ENCODE measurements at regions not wholly inside any gene's neighbourhood (a gene's known extent, or its start where the extent isn't known, plus 50 kb on each side); places are given as distances from the start of the nearest gene placed in this dataset.

GRCh38 chr4:23547096-23547495 is 342.8 kb downstream of the PPARGC1A start:
- TF ChIP-seq CTCF (IDR thresholded peaks at IDR 0.05; ENCODE audit: unreplicated experiment) = no peak
- Mint-ChIP-seq H3K27ac (ENCODE audit: low read depth, unreplicated experiment) (no peak overlapping the region), H3K27me3 (ENCODE audit: insufficient read depth, unreplicated experiment) (no peaks in the 10 kb centered on the region), H3K9me3 (ENCODE audit: unreplicated experiment) (no peaks in the 10 kb centered on the region), H3K4me1 (ENCODE audit: insufficient read depth, unreplicated experiment) (no peaks in the 10 kb centered on the region), H3K36me3 (ENCODE audit: insufficient read depth, unreplicated experiment) (no peaks in the 10 kb centered on the region), H3K4me3 (ENCODE audit: unreplicated experiment) (no peak overlapping the region)
- intact Hi-C loops (cut with micrococcal nuclease) = no loop called here
- POLR2A ChIA-PET = no interaction called here
- CTCF ChIA-PET = no interaction called here
- no TSS peak for BruUV-seq (replicated peaks)
- DNase-seq (ENCODE audit: unreplicated experiment) = no peak

DNA sequence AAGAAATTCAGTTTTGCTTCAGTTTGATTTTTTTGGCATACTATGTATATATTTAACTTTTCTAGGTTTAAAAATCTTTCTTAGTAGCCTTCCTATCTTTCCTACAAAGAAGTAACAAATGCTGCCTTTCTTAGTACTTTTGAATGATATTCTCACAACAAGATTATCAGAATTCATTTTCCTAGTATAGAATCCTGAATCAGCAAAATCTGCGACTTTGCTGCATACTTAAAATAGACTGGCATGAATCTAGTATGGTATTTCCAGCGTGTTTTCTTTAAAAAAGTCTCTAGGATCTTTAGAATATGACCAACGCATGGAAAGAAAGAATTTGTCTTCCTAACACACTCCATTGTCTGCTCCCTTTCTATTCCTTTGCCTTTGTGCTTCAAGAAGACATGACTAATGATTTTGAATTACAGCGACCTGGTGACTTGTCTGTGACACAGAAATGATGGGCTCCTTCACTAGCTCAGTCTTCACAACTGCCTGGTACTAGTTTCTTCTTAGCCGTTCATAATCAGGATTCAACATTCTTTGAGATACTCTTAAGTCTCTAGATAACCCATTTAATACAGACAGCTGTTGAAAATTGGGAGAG is 349.8 kb downstream of the PPARGC1A start:
- H3K27ac Mint-ChIP-seq (ENCODE audit: low read depth, unreplicated experiment) = no peak overlapping the region
- BruUV-seq (replicated peaks) = no TSS peak
- CTCF ChIA-PET = no interaction called here
- intact Hi-C loops (cut with micrococcal nuclease) = no loop called here
- peaks cover 8% of the 10 kb centered on the region for H3K9me3 Mint-ChIP-seq (ENCODE audit: unreplicated experiment)
- H3K36me3 Mint-ChIP-seq (ENCODE audit: insufficient read depth, unreplicated experiment) = no peaks in the 10 kb centered on the region
- no peak for TF ChIP-seq CTCF (IDR thresholded peaks at IDR 0.05; ENCODE audit: unreplicated experiment)
- no peak for DNase-seq (ENCODE audit: unreplicated experiment)
- H3K27me3 Mint-ChIP-seq (ENCODE audit: insufficient read depth, unreplicated experiment) = no peaks in the 10 kb centered on the region
- no peak overlapping the region for H3K4me3 Mint-ChIP-seq (ENCODE audit: unreplicated experiment)
- no peaks in the 10 kb centered on the region for H3K4me1 Mint-ChIP-seq (ENCODE audit: insufficient read depth, unreplicated experiment)
- POLR2A ChIA-PET = no interaction called here

- H3K4me1 Mint-ChIP-seq (ENCODE audit: insufficient read depth, unreplicated experiment) = no peaks in the 10 kb centered on the region
- ChIA-PET CTCF (no interaction called here), POLR2A (no interaction called here)
- peaks cover 8% of the 10 kb centered on the region for H3K9me3 Mint-ChIP-seq (ENCODE audit: unreplicated experiment)
- DNase-seq (ENCODE audit: unreplicated experiment) = no peak
- TF ChIP-seq CTCF (IDR thresholded peaks at IDR 0.05; ENCODE audit: unreplicated experiment) = no peak
- H3K27ac Mint-ChIP-seq (ENCODE audit: low read depth, unreplicated experiment) = no peak overlapping the region
- BruUV-seq (replicated peaks) = no TSS peak
- H3K4me3 Mint-ChIP-seq (ENCODE audit: unreplicated experiment) = no peak overlapping the region
- no peaks in the 10 kb centered on the region for H3K27me3 Mint-ChIP-seq (ENCODE audit: insufficient read depth, unreplicated experiment)
- no peaks in the 10 kb centered on the region for H3K36me3 Mint-ChIP-seq (ENCODE audit: insufficient read depth, unreplicated experiment)
- intact Hi-C loops (cut with micrococcal nuclease) = no loop called here
Observed at GRCh38 chr4:23533859-23534258, 356.0 kb downstream of the PPARGC1A start.

GRCh38 chr4:23516716-23517115 is 373.1 kb downstream of the PPARGC1A start:
- no TSS peak for BruUV-seq (replicated peaks)
- no peak overlapping the region for H3K27ac Mint-ChIP-seq (ENCODE audit: low read depth, unreplicated experiment)
- POLR2A ChIA-PET = no interaction called here
- H3K4me3 Mint-ChIP-seq (ENCODE audit: unreplicated experiment) = no peak overlapping the region
- H3K27me3 Mint-ChIP-seq (ENCODE audit: insufficient read depth, unreplicated experiment) = no peaks in the 10 kb centered on the region
- intact Hi-C loops (cut with micrococcal nuclease) = no loop called here
- no peaks in the 10 kb centered on the region for H3K36me3 Mint-ChIP-seq (ENCODE audit: insufficient read depth, unreplicated experiment)
- DNase-seq (ENCODE audit: unreplicated experiment) = peak; percentile 38
- CTCF ChIA-PET = interaction anchor here (0.6 to 1.2 kb wide), 2 partner anchors 201 to 381 kb away, joined by 3 read pairs; no protein-coding TSS in a partner anchor
- H3K9me3 Mint-ChIP-seq (ENCODE audit: unreplicated experiment) = no peaks in the 10 kb centered on the region
- H3K4me1 Mint-ChIP-seq (ENCODE audit: insufficient read depth, unreplicated experiment) = no peaks in the 10 kb centered on the region
- TF ChIP-seq CTCF (IDR thresholded peaks at IDR 0.05; ENCODE audit: unreplicated experiment) = no peak
